Adrenal gland (tissue), 9 donors: ENCODE measurements at regions not wholly inside any gene's neighbourhood (a gene's known extent, or its start where the extent isn't known, plus 50 kb on each side); places are given as distances from the start of the nearest gene placed in this dataset.

Source experiments
- DNase-seq, 7 donors: peaks; one replicate each; pipeline ENCODE4 v3.0.0-alpha.2; 2019 to 2020
- H3K27ac ChIP-seq, 5 donors: fragments of 200-600 bp; sonication (generic) in 4 of 5; 1 replicate in 3 of 5; 2 replicates in 2 of 5; pipeline versions ENCODE4 v1.5.1 to v1.8.0; 2016 to 2020; ENCODE audit warnings: mild to moderate bottlenecking in 1 of 5
- H3K27me3 ChIP-seq: fragments of 200-600 bp; 2 replicates; pipeline ENCODE4 v1.8.0; 2021
- H3K36me3 ChIP-seq, 2 donors: fragments of 200-600 bp; replicated peaks in 1 of 2; 1 replicate in 1 of 2; 2 replicates in 1 of 2; pipeline versions ENCODE4 v1.5.1 to v1.8.0; 2018 to 2022
- H3K4me1 ChIP-seq, 2 donors: fragments of 200-600 bp; replicated peaks in 1 of 2; 1 replicate in 1 of 2; 2 replicates in 1 of 2; pipeline versions ENCODE4 v1.5.1 to v1.8.0; 2018 to 2021
- H3K4me3 ChIP-seq, 4 donors: fragments of 200-600 bp; sonication (generic) in 3 of 4; one replicate each; pipeline ENCODE4 v1.5.1; 2016 to 2018
- H3K9me3 ChIP-seq, 3 donors: fragments of 200-600 bp; sonication (generic) in 1 of 3; replicated peaks in 1 of 3; 1 replicate in 2 of 3; 2 replicates in 1 of 3; pipeline versions ENCODE4 v1.5.1 to v1.8.0; 2016 to 2021
- POLR2A ChIP-seq, 2 donors: fragments of 450-650 bp; IDR thresholded peaks; one replicate each; pipeline ENCODE4 v1.6.1; 2017; ENCODE audit warnings: antibody characterized with exemption in 2 of 2, mild to moderate bottlenecking in 2 of 2, moderate library complexity in 1 of 2
- WGBS, 4 donors: extraction: QIAGEN DNeasy Blood & Tissue Kit in 2 of 4; methylation state at CpG; one replicate each; pipeline versions ENCODE4 v1.1.5 to v1.1.7; 2013 to 2017; 5-methylcytosine and 5-hydroxymethylcytosine counted together
- intact Hi-C, 2 donors: fragments of 100-400 bp; cut with DNase I; formaldehyde crosslinking; loops; one replicate each; pipeline versions ENCODE4 v1.14.1 to v1.15.0; 2022 to 2023
- TF ChIP-seq, protein P1 (sequence below), 6 experiments: fragments of 450-650 bp in 4 of 6; fragments of 200-600 bp in 2 of 6; sonication (generic) in 1 of 6; IDR thresholded peaks; 1 replicate in 5 of 6; 2 replicates in 1 of 6; pipeline versions ENCODE4 v1.5.1 to v1.8.0; 2016 to 2021; ENCODE audit warnings: antibody characterized with exemption in 6 of 6, mild to moderate bottlenecking in 2 of 6, moderate library complexity in 1 of 6
- donor health status: healthy with polysubstance abuse.
- donor health status: Bipolar disorder and iron deficiency.
- donor health status: DM: yes; HTN: yes; CAD: no.
- donor health status: DM: no; HTN: no; CAD: no.
- donor health status: DM: no; HTN: no; CAD: no.

DNA sequence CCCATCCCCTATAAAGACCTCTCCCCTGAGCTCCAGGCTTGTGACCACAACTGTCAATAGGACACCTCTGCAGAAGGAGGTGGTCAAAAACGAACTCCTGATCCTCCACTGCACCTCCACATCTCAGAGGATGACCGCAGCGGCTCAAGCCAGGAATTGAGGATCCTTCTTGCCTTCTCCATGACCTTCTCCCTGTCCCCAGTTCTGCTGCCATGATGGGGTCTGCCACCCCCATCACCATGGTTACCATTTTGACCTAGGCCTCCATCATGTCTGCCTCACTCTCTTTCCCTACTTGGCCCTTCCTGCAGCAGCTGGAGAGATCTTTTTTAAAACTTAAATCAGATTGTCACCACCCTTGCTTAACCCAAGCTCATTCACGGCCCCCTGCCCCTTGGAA, 81.3 kb upstream of the LINGO1 start:
- 47 to 74% (median 68%) methylated on average over 1 to 4 of the region's 4 CpGs for WGBS, 4 donors
- H3K27me3 ChIP-seq, result peaks cover 5% of the 10 kb centered on the region
- H3K4me3 ChIP-seq, result no peak overlapping the region
- no peak for TF ChIP-seq POLR2A (IDR thresholded peaks at IDR 0.05)
- TF ChIP-seq, protein P1, sequence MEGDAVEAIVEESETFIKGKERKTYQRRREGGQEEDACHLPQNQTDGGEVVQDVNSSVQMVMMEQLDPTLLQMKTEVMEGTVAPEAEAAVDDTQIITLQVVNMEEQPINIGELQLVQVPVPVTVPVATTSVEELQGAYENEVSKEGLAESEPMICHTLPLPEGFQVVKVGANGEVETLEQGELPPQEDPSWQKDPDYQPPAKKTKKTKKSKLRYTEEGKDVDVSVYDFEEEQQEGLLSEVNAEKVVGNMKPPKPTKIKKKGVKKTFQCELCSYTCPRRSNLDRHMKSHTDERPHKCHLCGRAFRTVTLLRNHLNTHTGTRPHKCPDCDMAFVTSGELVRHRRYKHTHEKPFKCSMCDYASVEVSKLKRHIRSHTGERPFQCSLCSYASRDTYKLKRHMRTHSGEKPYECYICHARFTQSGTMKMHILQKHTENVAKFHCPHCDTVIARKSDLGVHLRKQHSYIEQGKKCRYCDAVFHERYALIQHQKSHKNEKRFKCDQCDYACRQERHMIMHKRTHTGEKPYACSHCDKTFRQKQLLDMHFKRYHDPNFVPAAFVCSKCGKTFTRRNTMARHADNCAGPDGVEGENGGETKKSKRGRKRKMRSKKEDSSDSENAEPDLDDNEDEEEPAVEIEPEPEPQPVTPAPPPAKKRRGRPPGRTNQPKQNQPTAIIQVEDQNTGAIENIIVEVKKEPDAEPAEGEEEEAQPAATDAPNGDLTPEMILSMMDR (IDR thresholded peaks at IDR 0.05), result no peak
- H3K9me3 ChIP-seq, result no peaks in the 10 kb centered on the region
- no peak for DNase-seq
- intact Hi-C loops, result no loop called here
- no peaks in the 10 kb centered on the region for H3K4me1 ChIP-seq
- no peaks in the 10 kb centered on the region for H3K36me3 ChIP-seq
- no peak overlapping the region for H3K27ac ChIP-seq

DNA sequence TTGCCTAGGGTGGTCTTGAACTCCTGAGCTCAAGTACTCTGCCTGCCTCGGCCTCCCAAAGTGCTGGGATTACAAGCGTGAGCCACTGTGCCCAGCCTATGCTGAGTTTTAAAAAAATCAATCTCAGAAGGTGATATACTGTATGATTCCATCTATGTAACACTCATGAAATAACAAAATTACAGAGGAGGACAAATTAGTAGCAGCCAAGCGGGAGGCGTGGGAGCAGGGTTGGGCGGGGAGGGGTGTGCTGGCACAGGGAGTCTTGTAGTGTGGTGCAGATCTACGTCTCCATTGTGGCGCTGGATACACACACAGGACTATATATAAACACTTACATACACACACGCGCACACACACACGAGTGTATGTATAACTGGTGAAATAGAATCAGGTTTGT, 80.6 kb upstream of the LINGO1 start:
- no peak overlapping the region for H3K27ac ChIP-seq
- DNase-seq, result no peak
- peaks cover 5% of the 10 kb centered on the region for H3K27me3 ChIP-seq
- whole genome bisulfite sequencing, 4 donors, result 83 to 88% (median 87%) methylated on average over 9 to 10 of the region's 10 CpGs
- no peaks in the 10 kb centered on the region for H3K36me3 ChIP-seq
- H3K9me3 ChIP-seq, result no peaks in the 10 kb centered on the region
- intact Hi-C loops, result no loop called here
- TF ChIP-seq, protein P1 (IDR thresholded peaks at IDR 0.05), result no peak
- no peak for TF ChIP-seq POLR2A (IDR thresholded peaks at IDR 0.05)
- no peak overlapping the region for H3K4me3 ChIP-seq
- no peaks in the 10 kb centered on the region for H3K4me1 ChIP-seq

DNA sequence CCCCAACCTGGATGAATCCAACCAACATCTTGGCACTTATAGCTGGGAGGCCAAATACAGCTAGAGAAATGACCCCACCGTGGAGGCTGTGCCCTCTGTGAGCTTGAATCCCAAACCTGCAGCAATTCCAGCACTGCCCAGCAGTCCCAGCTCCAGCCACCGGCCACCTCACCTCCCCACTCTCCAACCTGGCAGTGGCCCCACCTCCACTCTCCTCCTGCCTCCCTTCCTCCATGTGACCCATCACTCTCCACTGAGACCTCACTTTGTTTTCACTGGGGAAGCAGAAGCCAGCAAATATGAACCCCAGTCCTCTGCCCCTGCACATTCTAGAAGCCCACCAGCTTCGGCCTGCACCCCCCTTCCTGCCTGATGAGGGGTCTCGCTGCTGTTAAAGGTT, 79.7 kb upstream of the LINGO1 start:
- intact Hi-C loops, result no loop called here
- no peak overlapping the region for H3K4me3 ChIP-seq
- TF ChIP-seq, protein P1 (IDR thresholded peaks at IDR 0.05), result no peak
- no peak for TF ChIP-seq POLR2A (IDR thresholded peaks at IDR 0.05)
- WGBS, 4 donors, result 58 to 74% (median 69%) methylated on average over 4 of the region's 4 CpGs
- H3K27ac ChIP-seq, result no peak overlapping the region
- no peaks in the 10 kb centered on the region for H3K36me3 ChIP-seq
- DNase-seq, result no peak
- no peaks in the 10 kb centered on the region for H3K4me1 ChIP-seq
- H3K9me3 ChIP-seq, result no peaks in the 10 kb centered on the region
- H3K27me3 ChIP-seq, result peaks cover 2% of the 10 kb centered on the region

DNA sequence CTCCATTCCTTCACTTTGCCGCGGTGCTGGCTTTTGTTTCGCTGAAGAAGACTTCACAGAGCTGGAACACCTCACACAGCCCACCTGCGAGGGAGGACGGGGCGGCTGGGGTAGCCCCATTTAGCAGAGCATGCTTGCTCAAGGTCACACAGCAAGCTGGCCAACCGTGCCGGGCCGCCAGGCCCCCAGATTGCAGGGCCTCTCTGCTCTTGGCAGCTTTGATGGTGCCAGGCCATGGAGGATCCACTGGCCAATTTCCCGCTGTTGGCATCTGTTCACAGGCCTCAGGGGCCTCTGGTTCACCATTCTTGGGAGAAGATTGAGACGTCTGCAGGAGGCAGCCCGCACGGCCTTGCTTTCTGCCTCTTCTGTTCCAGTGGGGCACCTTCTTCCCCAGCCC, 77.9 kb upstream of the LINGO1 start:
- intact Hi-C loops, result no loop called here
- H3K27me3 ChIP-seq, result no peaks in the 10 kb centered on the region
- no peaks in the 10 kb centered on the region for H3K36me3 ChIP-seq
- 73 to 79% (median 75%) methylated on average over 12 to 13 of the region's 13 CpGs for WGBS, 4 donors
- no peaks in the 10 kb centered on the region for H3K4me1 ChIP-seq
- no peak overlapping the region for H3K4me3 ChIP-seq
- H3K9me3 ChIP-seq, result no peaks in the 10 kb centered on the region
- DNase-seq, result no peak
- no peak overlapping the region for H3K27ac ChIP-seq
- TF ChIP-seq, protein P1 (IDR thresholded peaks at IDR 0.05), result no peak
- no peak for TF ChIP-seq POLR2A (IDR thresholded peaks at IDR 0.05)
